HG03159 (cell line): ENCODE measurements at regions not wholly inside any gene's neighbourhood (a gene's known extent, or its start where the extent isn't known, plus 50 kb on each side); places are given as distances from the start of the nearest gene placed in this dataset.

Experiments used
- ATAC-seq: cut with Tn5 transposase; IDR thresholded peaks from one replicate; pipeline ENCODE4 v1.9.1; 2021; ENCODE audit warnings: mild to moderate bottlenecking, moderate library complexity; ENCODE audit not compliant: unreplicated experiment

GRCh38 chr22:48439560-48440135, 1388.0 kb downstream of the BRD1 start:
- ATAC-seq, result no peak

- ATAC-seq, result no peak
Observed at GRCh38 chr22:48438800-48439559, 1388.7 kb downstream of the BRD1 start.

GRCh38 chr22:48438096-48438495, 1389.6 kb downstream of the BRD1 start:
- ATAC-seq, result no peak

GRCh38 chr22:48436201-48436931, 1391.3 kb downstream of the BRD1 start:
- ATAC-seq, result no peak

GRCh38 chr22:48434868-48435250, 1392.8 kb downstream of the BRD1 start:
- no peak for ATAC-seq

- no peak for ATAC-seq
Observed at GRCh38 chr22:48434156-48434867, 1393.4 kb downstream of the BRD1 start.

- no peak for ATAC-seq
Observed at GRCh38 chr22:48433647-48434046, 1394.0 kb downstream of the BRD1 start.

- ATAC-seq, result no peak
Observed at GRCh38 chr22:48432781-48433518, 1394.7 kb downstream of the BRD1 start.

- ATAC-seq, result no peak
Observed at GRCh38 chr22:48431536-48432315, 1395.9 kb downstream of the BRD1 start.

- no peak for ATAC-seq
Observed at GRCh38 chr22:48431014-48431413, 1396.7 kb downstream of the BRD1 start.

- ATAC-seq, result no peak
Observed at GRCh38 chr22:48429446-48430020, 1398.1 kb downstream of the BRD1 start.

- ATAC-seq, result no peak
Observed at GRCh38 chr22:48428631-48429371, 1398.9 kb downstream of the BRD1 start.

- ATAC-seq, result no peak
Observed at GRCh38 chr22:48427731-48428211, 1399.9 kb downstream of the BRD1 start.

GRCh38 chr22:48426466-48427380, 1401.0 kb downstream of the BRD1 start:
- ATAC-seq, result no peak

GRCh38 chr22:48425641-48426040, 1402.0 kb downstream of the BRD1 start:
- ATAC-seq, result no peak

GRCh38 chr22:48425091-48425506, 1402.6 kb downstream of the BRD1 start:
- ATAC-seq, result no peak

- ATAC-seq, result no peak
Observed at GRCh38 chr22:48424661-48425060, 1403.0 kb downstream of the BRD1 start.

- no peak for ATAC-seq
Observed at GRCh38 chr22:48424201-48424627, 1403.5 kb downstream of the BRD1 start.
